IgD-negative memory B cell (primary cell): ENCODE measurements at regions not wholly inside any gene's neighbourhood (a gene's known extent, or its start where the extent isn't known, plus 50 kb on each side); places are given as distances from the start of the nearest gene placed in this dataset.

Experiments
- H3K27ac Mint-ChIP-seq, 3 donors: one replicate each; pipeline ENCODE4 v1.8.0; 2020 to 2022; ENCODE audit warnings: mild to moderate bottlenecking in 3 of 3, mixed read lengths in 3 of 3, moderate library complexity in 1 of 3
- H3K27me3 Mint-ChIP-seq: one replicate; pipeline ENCODE4 v1.8.0; 2021; ENCODE audit warnings: mixed read lengths
- H3K36me3 Mint-ChIP-seq: one replicate; pipeline ENCODE4 v1.8.0; 2020; ENCODE audit warnings: mild to moderate bottlenecking, mixed read lengths
- H3K4me1 Mint-ChIP-seq, 3 donors: one replicate each; pipeline ENCODE4 v1.8.0; 2020 to 2022; ENCODE audit warnings: mixed read lengths in 3 of 3, mild to moderate bottlenecking in 1 of 3
- H3K4me3 Mint-ChIP-seq, 4 donors: one replicate each; pipeline ENCODE4 v1.8.0; 2020 to 2022; ENCODE audit warnings: mild to moderate bottlenecking in 4 of 4, mixed read lengths in 4 of 4, moderate library complexity in 3 of 4
- H3K9me3 Mint-ChIP-seq, 3 donors: one replicate each; pipeline ENCODE4 v1.8.0; 2020 to 2021; ENCODE audit warnings: mixed read lengths in 3 of 3, mild to moderate bottlenecking in 1 of 3

DNA sequence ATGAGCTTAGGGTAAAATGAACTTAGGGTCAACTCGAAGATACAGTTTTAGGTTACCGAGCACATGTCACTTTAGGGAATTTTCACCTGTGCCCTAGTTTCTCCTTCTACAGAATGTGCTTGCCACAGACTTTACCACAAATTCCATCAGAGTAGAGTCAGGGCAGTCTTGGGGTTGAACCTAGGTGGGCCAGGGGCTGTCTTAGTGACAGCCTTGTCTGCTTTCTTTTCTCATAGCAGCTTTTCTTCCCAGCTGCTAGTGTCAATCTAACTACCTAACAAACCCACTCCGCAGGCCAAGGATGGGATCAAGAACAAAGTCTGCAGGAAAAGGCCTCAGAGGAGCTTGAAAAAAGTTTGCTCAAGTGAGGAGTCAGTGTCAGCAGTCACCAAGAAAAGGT is 458.1 kb upstream of the CDH18 start:
- no peak overlapping the region for H3K4me3 Mint-ChIP-seq
- H3K27ac Mint-ChIP-seq: no peak overlapping the region
- no peaks in the 10 kb centered on the region for H3K4me1 Mint-ChIP-seq
- peaks cover 2% of the 10 kb centered on the region for H3K36me3 Mint-ChIP-seq
- peaks cover 0 to 4% (median 2%) of the 10 kb centered on the region in 3 donors for H3K9me3 Mint-ChIP-seq
- no peaks in the 10 kb centered on the region for H3K27me3 Mint-ChIP-seq

DNA sequence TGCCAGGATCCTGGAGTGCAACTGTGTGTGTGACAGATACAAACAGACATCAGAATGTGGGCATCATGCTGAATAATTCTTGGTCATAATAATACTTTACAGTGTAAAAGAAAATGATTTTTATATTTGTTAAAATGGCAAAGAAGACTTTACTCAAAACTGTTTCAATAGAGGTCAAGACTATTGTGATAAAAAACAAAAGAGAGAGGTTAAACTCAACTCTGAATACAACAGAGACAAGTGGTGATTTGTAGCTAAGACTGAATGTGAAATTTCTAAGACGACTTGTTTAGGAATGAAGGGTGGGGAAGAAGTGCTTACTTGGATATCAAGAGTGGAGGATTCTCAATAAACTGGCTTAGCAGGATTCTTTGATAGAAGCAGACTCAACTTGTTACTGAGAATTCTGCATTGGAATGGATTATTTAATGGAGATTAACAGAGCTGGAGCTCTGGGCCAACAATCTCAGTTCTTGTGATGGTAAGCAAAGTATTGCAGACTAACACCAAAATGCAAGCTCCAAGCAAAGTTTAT is 457.4 kb upstream of the CDH18 start:
- Mint-ChIP-seq H3K4me1 (no peaks in the 10 kb centered on the region), H3K27ac (no peak overlapping the region), H3K9me3 (peaks cover 0 to 2% (median 0%) of the 10 kb centered on the region in 3 donors), H3K27me3 (no peaks in the 10 kb centered on the region), H3K4me3 (no peak overlapping the region), H3K36me3 (peaks cover 2% of the 10 kb centered on the region)

DNA sequence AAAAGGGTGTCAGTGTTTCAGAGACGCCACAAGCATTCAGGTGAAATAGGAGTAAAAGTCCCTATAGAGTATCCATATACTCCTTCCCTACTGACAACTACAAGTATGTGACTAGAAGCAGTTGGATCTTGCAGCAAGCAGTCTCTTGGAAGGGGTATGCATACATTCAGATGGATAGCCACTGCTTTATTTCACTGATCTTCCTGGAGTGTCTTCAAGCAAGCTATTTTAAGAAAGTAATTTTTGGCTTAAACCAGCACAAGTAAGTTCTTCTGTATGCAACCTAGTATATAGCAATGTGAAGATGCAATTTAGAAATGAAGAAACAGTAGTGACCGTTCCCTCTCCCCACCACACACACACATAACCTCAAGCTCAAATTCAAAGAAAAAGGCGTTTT is 446.8 kb upstream of the CDH18 start:
- peaks cover 0 to 4% (median 2%) of the 10 kb centered on the region in 3 donors for H3K9me3 Mint-ChIP-seq
- no peak overlapping the region for H3K27ac Mint-ChIP-seq
- no peaks in the 10 kb centered on the region for H3K27me3 Mint-ChIP-seq
- no peaks in the 10 kb centered on the region for H3K36me3 Mint-ChIP-seq
- H3K4me3 Mint-ChIP-seq: no peak overlapping the region
- H3K4me1 Mint-ChIP-seq: no peaks in the 10 kb centered on the region

DNA sequence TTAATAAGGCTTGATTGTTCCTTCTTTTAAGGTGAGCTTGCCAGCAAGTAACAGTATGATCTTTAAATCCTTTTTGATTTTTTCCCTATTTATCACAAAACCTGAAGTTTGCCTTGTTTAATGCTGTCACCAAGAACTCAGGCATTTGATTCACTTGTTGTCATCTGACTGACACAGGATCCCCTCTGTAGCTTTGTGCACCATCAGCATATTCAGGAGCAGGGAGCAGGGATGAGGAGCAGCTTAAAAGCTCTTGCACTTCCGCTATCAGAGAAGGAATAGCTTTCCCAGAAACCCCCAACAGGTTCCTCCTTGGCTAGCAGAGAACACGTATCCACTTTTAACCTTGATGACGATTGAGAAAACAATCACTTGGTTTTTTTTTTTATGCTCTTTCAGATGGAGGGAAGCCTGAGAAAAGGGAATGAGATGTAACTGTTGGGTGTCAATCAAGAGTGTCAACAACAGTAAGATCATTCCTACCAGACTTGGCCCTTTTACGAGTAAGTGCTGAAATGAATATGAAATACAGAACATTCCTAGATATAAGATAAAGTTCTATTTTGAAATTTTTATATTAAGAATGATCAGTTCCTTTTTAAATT is 433.1 kb upstream of the CDH18 start:
- Mint-ChIP-seq H3K27me3 (no peaks in the 10 kb centered on the region), H3K4me3 (no peak overlapping the region), H3K36me3 (no peaks in the 10 kb centered on the region), H3K4me1 (no peaks in the 10 kb centered on the region), H3K27ac (no peak overlapping the region), H3K9me3 (peaks cover 0 to 7% (median 3%) of the 10 kb centered on the region in 3 donors)
